ENCODE measurements at regions not wholly inside any gene's neighbourhood (a gene's known extent, or its start where the extent isn't known, plus 50 kb on each side); places are given as distances from the start of the nearest gene placed in this dataset.

DNA sequence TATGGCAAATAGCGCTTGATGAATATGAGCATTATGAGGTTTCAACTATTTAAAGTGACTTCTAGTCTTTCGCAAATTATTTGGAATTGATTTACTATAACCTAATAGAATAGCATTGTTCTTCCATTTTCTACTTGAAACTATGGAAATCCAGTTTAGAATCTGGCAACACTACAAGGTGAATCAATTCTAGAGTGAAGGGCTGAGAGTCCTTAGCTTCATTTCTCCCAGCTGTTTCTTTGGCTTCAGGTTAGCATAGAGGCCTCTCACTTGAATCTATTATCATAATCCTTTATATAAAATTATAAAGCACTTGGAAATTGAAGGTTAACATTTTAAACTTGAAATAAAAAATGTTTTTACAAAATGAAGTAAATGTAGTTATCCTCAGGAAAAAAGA is 318.8 kb downstream of the CCDC85A start:
- Mint-ChIP-seq H3K4me1 (no peaks in the 10 kb centered on the region), H3K4me3 (no peak overlapping the region), H3K36me3 (ENCODE audit: low read depth) (no peaks in the 10 kb centered on the region), H3K9me3 (peaks cover 3% of the 10 kb centered on the region), H3K27me3 (no peaks in the 10 kb centered on the region), H3K27ac (no peak overlapping the region)
- intact Hi-C loops (cut with micrococcal nuclease): no loop called here
- TF ChIP-seq, protein P1, sequence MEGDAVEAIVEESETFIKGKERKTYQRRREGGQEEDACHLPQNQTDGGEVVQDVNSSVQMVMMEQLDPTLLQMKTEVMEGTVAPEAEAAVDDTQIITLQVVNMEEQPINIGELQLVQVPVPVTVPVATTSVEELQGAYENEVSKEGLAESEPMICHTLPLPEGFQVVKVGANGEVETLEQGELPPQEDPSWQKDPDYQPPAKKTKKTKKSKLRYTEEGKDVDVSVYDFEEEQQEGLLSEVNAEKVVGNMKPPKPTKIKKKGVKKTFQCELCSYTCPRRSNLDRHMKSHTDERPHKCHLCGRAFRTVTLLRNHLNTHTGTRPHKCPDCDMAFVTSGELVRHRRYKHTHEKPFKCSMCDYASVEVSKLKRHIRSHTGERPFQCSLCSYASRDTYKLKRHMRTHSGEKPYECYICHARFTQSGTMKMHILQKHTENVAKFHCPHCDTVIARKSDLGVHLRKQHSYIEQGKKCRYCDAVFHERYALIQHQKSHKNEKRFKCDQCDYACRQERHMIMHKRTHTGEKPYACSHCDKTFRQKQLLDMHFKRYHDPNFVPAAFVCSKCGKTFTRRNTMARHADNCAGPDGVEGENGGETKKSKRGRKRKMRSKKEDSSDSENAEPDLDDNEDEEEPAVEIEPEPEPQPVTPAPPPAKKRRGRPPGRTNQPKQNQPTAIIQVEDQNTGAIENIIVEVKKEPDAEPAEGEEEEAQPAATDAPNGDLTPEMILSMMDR (IDR thresholded peaks at IDR 0.05): no peak
- CTCF ChIA-PET: no interaction called here
- DNase-seq (no peak), ATAC-seq (ENCODE audit: low read depth) (no peak)
- POLR2A ChIA-PET: no interaction called here

DNA sequence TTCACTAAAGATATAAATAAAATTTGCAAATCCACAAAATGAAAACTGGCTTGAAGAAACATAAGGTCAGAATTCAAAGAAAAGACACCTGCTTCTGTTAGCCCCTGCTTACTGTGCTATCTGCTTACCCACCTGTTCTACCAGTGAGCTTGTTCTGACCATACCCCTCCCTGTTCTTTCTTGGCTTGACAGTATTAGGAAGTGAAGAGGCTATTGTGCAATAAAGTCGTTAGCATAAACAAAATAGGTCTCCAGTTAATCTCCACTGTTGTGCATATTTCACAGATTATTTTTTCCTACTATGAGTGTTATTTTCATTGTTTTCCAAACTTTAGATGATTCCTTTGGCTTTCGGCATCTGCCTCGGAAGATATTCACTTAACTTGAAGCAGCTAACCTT is 322.1 kb downstream of the CCDC85A start:
- no peaks in the 10 kb centered on the region for H3K9me3 Mint-ChIP-seq
- POLR2A ChIA-PET: no interaction called here
- H3K4me3 Mint-ChIP-seq: no peak overlapping the region
- H3K27me3 Mint-ChIP-seq: no peaks in the 10 kb centered on the region
- intact Hi-C loops (cut with micrococcal nuclease): no loop called here
- CTCF ChIA-PET: no interaction called here
- ATAC-seq (ENCODE audit: low read depth) (no peak), DNase-seq (no peak)
- TF ChIP-seq, protein P1 (IDR thresholded peaks at IDR 0.05): no peak
- H3K36me3 Mint-ChIP-seq (ENCODE audit: low read depth): no peaks in the 10 kb centered on the region
- no peaks in the 10 kb centered on the region for H3K4me1 Mint-ChIP-seq
- no peak overlapping the region for H3K27ac Mint-ChIP-seq

DNA sequence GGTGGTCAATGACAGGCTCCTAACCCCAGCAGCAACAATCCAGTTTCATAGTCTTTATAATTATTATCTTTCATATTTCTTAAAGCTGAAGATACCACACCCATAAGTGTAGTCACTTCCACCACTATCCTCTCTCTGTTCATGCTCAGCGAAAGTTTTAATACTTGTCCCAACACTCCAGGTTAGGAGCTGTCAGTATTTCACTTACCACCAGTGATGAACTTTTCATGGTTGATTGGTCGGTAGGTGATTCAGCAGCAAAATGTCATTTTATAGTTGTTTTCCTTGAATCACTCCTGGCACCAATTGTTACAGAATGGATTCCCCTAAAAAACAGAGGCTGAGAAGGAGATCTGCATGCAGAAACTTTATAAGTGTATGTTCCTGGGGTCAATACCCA is 324.9 kb downstream of the CCDC85A start:
- DNase-seq: no peak
- no peaks in the 10 kb centered on the region for H3K4me1 Mint-ChIP-seq
- H3K27ac Mint-ChIP-seq: no peak overlapping the region
- ChIA-PET CTCF (no interaction called here), POLR2A (no interaction called here)
- TF ChIP-seq, protein P1 (IDR thresholded peaks at IDR 0.05): no peak
- H3K27me3 Mint-ChIP-seq: no peaks in the 10 kb centered on the region
- no peak overlapping the region for H3K4me3 Mint-ChIP-seq
- intact Hi-C loops (cut with micrococcal nuclease): no loop called here
- H3K9me3 Mint-ChIP-seq: peaks cover 2% of the 10 kb centered on the region
- no peaks in the 10 kb centered on the region for H3K36me3 Mint-ChIP-seq (ENCODE audit: low read depth)
- ATAC-seq (ENCODE audit: low read depth): no peak

- POLR2A ChIA-PET: no interaction called here
- intact Hi-C loops (cut with micrococcal nuclease): no loop called here
- no peak overlapping the region for H3K27ac Mint-ChIP-seq
- TF ChIP-seq, protein P1 (IDR thresholded peaks at IDR 0.05): no peak
- H3K4me3 Mint-ChIP-seq: no peak overlapping the region
- H3K27me3 Mint-ChIP-seq: no peaks in the 10 kb centered on the region
- DNase-seq: no peak
- CTCF ChIA-PET: no interaction called here
- no peaks in the 10 kb centered on the region for H3K4me1 Mint-ChIP-seq
- peaks cover 2% of the 10 kb centered on the region for H3K9me3 Mint-ChIP-seq
- H3K36me3 Mint-ChIP-seq (ENCODE audit: low read depth): no peaks in the 10 kb centered on the region
- no peak for ATAC-seq (ENCODE audit: low read depth)
These were observed 326.8 kb downstream of the CCDC85A start for GRCh38 chr2:56510610-56511009.

DNA sequence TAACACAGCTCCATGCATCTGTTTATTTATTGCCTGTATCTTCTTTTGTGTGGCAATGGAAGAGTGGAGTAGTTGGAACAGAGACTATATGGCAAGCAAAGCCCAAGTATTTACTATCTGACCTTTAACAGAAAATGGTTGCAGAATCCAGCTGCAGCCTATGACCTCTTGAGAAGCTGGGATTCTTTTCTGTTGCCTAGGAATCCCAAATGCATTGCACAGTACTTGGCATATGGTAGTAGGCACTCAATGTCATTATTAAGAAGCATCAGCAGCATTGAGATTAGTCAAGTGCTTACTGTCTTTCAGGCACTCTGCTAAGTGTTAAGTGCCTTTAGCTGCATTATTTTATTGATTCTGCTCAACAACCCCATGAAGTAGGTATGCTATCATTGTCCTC is 331.6 kb downstream of the CCDC85A start:
- Mint-ChIP-seq H3K27me3 (no peaks in the 10 kb centered on the region), H3K36me3 (ENCODE audit: low read depth) (no peaks in the 10 kb centered on the region), H3K4me3 (no peak overlapping the region), H3K4me1 (no peaks in the 10 kb centered on the region), H3K9me3 (peaks cover 2% of the 10 kb centered on the region), H3K27ac (no peak overlapping the region)
- TF ChIP-seq, protein P1 (IDR thresholded peaks at IDR 0.05): no peak
- ChIA-PET POLR2A (no interaction called here), CTCF (no interaction called here)
- DNase-seq: no peak
- intact Hi-C loops (cut with micrococcal nuclease): no loop called here
- no peak for ATAC-seq (ENCODE audit: low read depth)

Measured in activated B cell treated with CpG ODN at 0.5 μM for 24 hours (primary cell).